HG02981 (cell line): ENCODE measurements at regions not wholly inside any gene's neighbourhood (a gene's known extent, or its start where the extent isn't known, plus 50 kb on each side); places are given as distances from the start of the nearest gene placed in this dataset.
"Not testable (repeated sequence)": the region's sequence is repeated elsewhere in the genome, so short reads cannot be mapped to it uniquely, and the experiment has no call there.

ENCODE experiments used
- ATAC-seq: cut with Tn5 transposase; IDR thresholded peaks from one replicate; pipeline ENCODE4 v1.9.1; 2021; ENCODE audit warnings: mild to moderate bottlenecking, moderate library complexity; ENCODE audit not compliant: unreplicated experiment

GRCh38 chr12:13404111-13404628 is 207.6 kb downstream of the EMP1 start:
- ATAC-seq, result no peak

- not testable (repeated sequence) for ATAC-seq
Measured at GRCh38 chr12:13391375-13391774, 194.8 kb downstream of the EMP1 start.

- ATAC-seq, result no peak
Measured at GRCh38 chr12:13390918-13391317, 194.4 kb downstream of the EMP1 start.

- ATAC-seq, result no peak
Measured at GRCh38 chr12:13390381-13390861, 193.9 kb downstream of the EMP1 start.

- ATAC-seq, result no peak
Measured at GRCh38 chr12:13387101-13387500, 190.6 kb downstream of the EMP1 start.

- ATAC-seq, result no peak
Measured at GRCh38 chr12:13386323-13387039, 190.0 kb downstream of the EMP1 start.

- no peak for ATAC-seq
Measured at GRCh38 chr12:13383379-13383778, 186.9 kb downstream of the EMP1 start.

GRCh38 chr12:13380297-13380696 is 183.8 kb downstream of the EMP1 start:
- no peak for ATAC-seq

- no peak for ATAC-seq
Measured at GRCh38 chr12:13379531-13380188, 183.1 kb downstream of the EMP1 start.

GRCh38 chr12:13377698-13378097 is 181.2 kb downstream of the EMP1 start:
- ATAC-seq, result no peak

- no peak for ATAC-seq
Measured at GRCh38 chr12:13376610-13377373, 180.3 kb downstream of the EMP1 start.

GRCh38 chr12:13375583-13376345 is 179.2 kb downstream of the EMP1 start:
- ATAC-seq, result no peak

- no peak for ATAC-seq
Measured at GRCh38 chr12:13374793-13375192, 178.3 kb downstream of the EMP1 start.

- ATAC-seq, result no peak
Measured at GRCh38 chr12:13373803-13374202, 177.3 kb downstream of the EMP1 start.

GRCh38 chr12:13373131-13373530 is 176.6 kb downstream of the EMP1 start:
- no peak for ATAC-seq

GRCh38 chr12:13372386-13372785 is 175.9 kb downstream of the EMP1 start:
- no peak for ATAC-seq

- no peak for ATAC-seq
Measured at GRCh38 chr12:13371797-13372196, 175.3 kb downstream of the EMP1 start.

GRCh38 chr12:13371367-13371766 is 174.8 kb downstream of the EMP1 start:
- no peak for ATAC-seq

- no peak for ATAC-seq
Measured at GRCh38 chr12:13369474-13370056, 173.0 kb downstream of the EMP1 start.

GRCh38 chr12:13368971-13369370 is 172.4 kb downstream of the EMP1 start:
- ATAC-seq, result no peak
